RWPE2 (cell line): ENCODE measurements at regions not wholly inside any gene's neighbourhood (a gene's known extent, or its start where the extent isn't known, plus 50 kb on each side); places are given as distances from the start of the nearest gene placed in this dataset.

ENCODE experiments used
- ATAC-seq: fragments of 200-7000 bp; cut with Tn5 transposase; 3 replicates; pipeline ENCODE4 v1.9.1; 2021; ENCODE audit warnings: low read depth
- DNase-seq: peaks from one replicate; pipeline ENCODE4 v3.0.0-alpha.2; 2020; ENCODE audit warnings: low spot score
- H3K27ac ChIP-seq: fragments of 450-650 bp; 2 replicates; pipeline ENCODE4 v1.5.1; 2017; ENCODE audit warnings: mild to moderate bottlenecking; ENCODE audit not compliant: poor library complexity, severe bottlenecking
- H3K27me3 ChIP-seq: fragments of 250-450 bp; sonication (Bioruptor Pico); 2 replicates; pipeline ENCODE4 v1.5.1; 2021; ENCODE audit warnings: mild to moderate bottlenecking, moderate library complexity; ENCODE audit not compliant: insufficient read depth, poor library complexity, severe bottlenecking
- H3K36me3 ChIP-seq: fragments of 250-450 bp; sonication (Bioruptor Pico); 2 replicates; pipeline ENCODE4 v1.5.1; 2020; ENCODE audit warnings: low read depth, mild to moderate bottlenecking, moderate library complexity
- H3K4me1 ChIP-seq: fragments of 250-450 bp; sonication (Bioruptor Pico); 2 replicates; pipeline ENCODE4 v1.5.1; 2021; ENCODE audit warnings: mild to moderate bottlenecking, moderate library complexity; ENCODE audit not compliant: insufficient read depth, poor library complexity, severe bottlenecking
- H3K4me3 ChIP-seq: fragments of 250-450 bp; sonication (Bioruptor Pico); 2 replicates; pipeline ENCODE4 v1.5.1; 2021; ENCODE audit warnings: mild to moderate bottlenecking, moderate library complexity; ENCODE audit not compliant: severe bottlenecking
- H3K9me3 ChIP-seq: fragments of 250-450 bp; sonication (Bioruptor Pico); 2 replicates; pipeline ENCODE4 v1.5.1; 2021; ENCODE audit warnings: mild to moderate bottlenecking, moderate library complexity; ENCODE audit not compliant: severe bottlenecking
- TF ChIP-seq, protein P1 (sequence below): fragments of 450-650 bp; IDR thresholded peaks from one replicate; pipeline ENCODE4 v1.5.1; 2017; ENCODE audit warnings: mild to moderate bottlenecking, moderate library complexity; ENCODE audit not compliant: poor library complexity, severe bottlenecking

DNA sequence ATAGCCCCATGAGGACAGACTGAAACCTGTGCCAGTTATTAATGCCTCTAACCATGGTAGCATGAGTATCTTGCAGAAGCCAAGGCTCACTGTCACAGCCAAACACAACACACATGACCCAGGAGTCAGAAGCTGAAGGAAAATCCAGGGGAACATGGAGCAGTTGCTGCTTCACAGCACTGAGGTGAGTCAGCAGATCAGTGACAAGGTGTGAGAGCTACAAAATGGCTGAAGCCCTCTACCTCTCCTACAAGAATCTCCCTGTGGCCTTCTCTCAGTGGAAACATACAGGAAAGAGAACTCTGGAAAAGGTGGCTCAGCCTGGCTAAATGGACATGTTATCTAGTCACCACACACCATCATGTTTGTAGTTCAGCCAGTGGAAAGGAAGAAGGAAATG lies 93.5 kb downstream of the NAB1 start:
- H3K4me1 ChIP-seq: no peaks in the 10 kb centered on the region
- H3K27ac ChIP-seq: no peak overlapping the region
- ATAC-seq (no peak), DNase-seq (no peak)
- H3K27me3 ChIP-seq: peaks cover 4% of the 10 kb centered on the region
- H3K36me3 ChIP-seq: no peaks in the 10 kb centered on the region; the same call in 1 of the 2 replicates
- H3K4me3 ChIP-seq: no peak overlapping the region
- H3K9me3 ChIP-seq: no peaks in the 10 kb centered on the region
- TF ChIP-seq, protein P1, sequence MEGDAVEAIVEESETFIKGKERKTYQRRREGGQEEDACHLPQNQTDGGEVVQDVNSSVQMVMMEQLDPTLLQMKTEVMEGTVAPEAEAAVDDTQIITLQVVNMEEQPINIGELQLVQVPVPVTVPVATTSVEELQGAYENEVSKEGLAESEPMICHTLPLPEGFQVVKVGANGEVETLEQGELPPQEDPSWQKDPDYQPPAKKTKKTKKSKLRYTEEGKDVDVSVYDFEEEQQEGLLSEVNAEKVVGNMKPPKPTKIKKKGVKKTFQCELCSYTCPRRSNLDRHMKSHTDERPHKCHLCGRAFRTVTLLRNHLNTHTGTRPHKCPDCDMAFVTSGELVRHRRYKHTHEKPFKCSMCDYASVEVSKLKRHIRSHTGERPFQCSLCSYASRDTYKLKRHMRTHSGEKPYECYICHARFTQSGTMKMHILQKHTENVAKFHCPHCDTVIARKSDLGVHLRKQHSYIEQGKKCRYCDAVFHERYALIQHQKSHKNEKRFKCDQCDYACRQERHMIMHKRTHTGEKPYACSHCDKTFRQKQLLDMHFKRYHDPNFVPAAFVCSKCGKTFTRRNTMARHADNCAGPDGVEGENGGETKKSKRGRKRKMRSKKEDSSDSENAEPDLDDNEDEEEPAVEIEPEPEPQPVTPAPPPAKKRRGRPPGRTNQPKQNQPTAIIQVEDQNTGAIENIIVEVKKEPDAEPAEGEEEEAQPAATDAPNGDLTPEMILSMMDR: no peak

DNA sequence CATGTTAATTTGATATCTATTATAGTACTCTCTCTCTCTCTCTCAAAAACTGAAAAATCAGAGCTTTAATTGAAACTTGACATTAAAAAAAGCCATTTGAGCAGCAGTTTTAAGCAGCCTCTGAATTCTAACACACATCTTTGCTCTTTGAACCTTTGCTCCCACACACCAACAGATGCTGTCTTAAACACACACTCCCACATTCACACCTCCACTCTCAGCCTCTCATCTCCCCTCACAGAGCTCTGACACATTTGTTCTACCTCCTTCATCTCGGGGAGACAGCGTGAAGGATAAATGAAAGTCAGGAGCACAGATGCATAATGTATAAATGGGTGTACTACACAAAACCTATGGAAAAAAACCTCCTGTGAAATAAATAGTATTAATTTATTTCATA lies 95.2 kb downstream of the NAB1 start:
- TF ChIP-seq, protein P1: no peak
- no peak overlapping the region for H3K4me3 ChIP-seq
- no peaks in the 10 kb centered on the region; the same call in 1 of the 2 replicates for H3K36me3 ChIP-seq
- no peak for DNase-seq
- no peaks in the 10 kb centered on the region for H3K9me3 ChIP-seq
- H3K27ac ChIP-seq: no peak overlapping the region
- peaks cover under 1% of the 10 kb centered on the region for H3K27me3 ChIP-seq
- H3K4me1 ChIP-seq: no peaks in the 10 kb centered on the region
- ATAC-seq: no peak

DNA sequence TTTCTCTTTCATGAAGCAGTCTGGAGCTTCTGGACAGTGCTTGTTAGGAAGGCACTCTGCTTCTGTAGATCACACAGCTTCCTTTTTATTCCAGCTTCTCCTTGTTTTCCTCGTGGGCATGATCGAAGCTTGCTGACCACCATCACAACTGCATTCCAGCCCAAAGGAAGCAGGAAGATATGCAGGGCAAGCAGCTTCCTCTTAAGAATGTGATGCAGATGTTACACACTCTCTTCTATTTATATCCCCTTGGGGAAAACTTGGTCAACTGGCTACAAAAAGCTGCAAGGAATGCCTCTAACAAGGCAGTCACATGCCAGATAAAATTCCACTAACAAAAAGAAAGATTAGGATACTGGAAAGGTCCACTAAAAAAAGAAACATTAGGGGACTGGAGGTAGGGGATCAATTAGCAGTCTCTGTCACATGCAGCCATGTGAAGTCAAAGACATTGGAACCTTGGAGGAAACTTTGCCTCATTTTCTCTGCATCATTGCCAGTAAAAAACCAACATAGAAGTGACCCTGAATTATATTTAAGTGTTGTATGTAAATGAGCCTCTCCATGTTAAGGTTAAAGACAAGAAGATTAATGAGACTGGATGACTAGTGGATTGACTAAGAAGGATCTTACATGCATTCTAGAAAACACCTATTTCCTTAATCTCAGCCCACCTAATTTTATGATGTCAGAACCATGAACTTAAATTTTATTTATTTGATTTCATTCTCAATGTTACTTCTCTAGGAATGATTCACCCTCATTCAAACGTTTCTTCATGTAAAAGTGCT lies 98.3 kb downstream of the NAB1 start:
- Histone ChIP-seq H3K36me3 (no peaks in the 10 kb centered on the region), H3K9me3 (no peaks in the 10 kb centered on the region), H3K27ac (no peak overlapping the region), H3K27me3 (no peaks in the 10 kb centered on the region), H3K4me1 (no peaks in the 10 kb centered on the region), H3K4me3 (no peak overlapping the region)
- DNase-seq (no peak), ATAC-seq (no peak)
- TF ChIP-seq, protein P1: no peak

DNA sequence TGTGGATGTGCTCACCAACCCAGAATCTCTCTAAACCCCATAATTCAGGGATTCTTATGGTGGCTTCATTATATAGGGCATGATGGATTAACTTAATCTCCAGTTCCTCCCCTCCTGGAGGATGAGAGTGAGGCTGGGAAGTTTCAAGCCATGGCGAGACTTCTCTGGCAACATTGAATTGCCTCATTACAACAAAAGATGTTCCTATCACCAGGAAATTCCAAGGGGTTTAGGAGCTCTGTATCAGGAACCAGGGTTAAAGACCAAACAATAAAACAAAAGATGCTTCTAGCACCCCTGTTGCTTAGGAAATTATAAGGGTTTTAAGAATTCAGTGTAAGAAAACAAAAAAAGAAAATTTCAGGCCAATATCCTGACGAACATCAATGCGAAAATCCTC lies 100.1 kb downstream of the NAB1 start:
- no peaks in the 10 kb centered on the region for H3K27me3 ChIP-seq
- no peak overlapping the region for H3K4me3 ChIP-seq
- no peaks in the 10 kb centered on the region for H3K4me1 ChIP-seq
- H3K27ac ChIP-seq: no peak overlapping the region
- H3K36me3 ChIP-seq: no peaks in the 10 kb centered on the region
- no peaks in the 10 kb centered on the region for H3K9me3 ChIP-seq
- DNase-seq (no peak), ATAC-seq (no peak)
- TF ChIP-seq, protein P1: no peak

DNA sequence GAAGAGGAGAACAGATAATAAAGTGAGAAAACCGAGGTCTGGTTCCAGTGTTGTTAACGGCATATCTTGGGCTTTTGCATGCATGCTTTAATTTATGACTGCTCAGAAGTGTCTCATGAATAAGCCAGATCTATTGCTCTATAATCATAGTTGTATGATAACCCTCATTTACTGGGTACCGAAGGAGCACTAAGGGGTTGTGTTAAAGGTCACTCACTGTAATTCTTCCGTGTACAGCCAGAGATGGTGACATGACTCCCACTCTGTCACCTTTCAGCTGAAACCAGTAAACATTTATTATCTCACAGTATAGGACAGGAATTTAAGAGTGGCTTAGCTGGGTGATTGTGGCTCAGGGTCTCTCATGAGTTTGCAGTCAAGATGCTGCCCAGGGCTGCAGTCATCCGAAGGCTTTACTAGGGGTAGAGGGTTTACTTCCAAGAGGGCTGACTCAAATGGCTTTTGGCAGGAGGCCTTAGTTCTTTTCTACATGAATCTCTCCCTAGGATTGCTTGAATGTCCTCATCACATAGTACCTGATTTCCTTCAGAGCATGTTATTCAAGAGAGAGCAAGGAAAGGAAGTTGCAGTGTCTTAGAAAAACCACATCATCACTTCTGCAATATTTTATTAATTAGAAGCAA lies 107.0 kb downstream of the NAB1 start:
- no peaks in the 10 kb centered on the region for H3K36me3 ChIP-seq
- no peak overlapping the region for H3K4me3 ChIP-seq
- H3K4me1 ChIP-seq: peaks cover 6% of the 10 kb centered on the region
- H3K9me3 ChIP-seq: no peaks in the 10 kb centered on the region
- no peaks in the 10 kb centered on the region for H3K27me3 ChIP-seq
- TF ChIP-seq, protein P1: no peak
- no peak overlapping the region for H3K27ac ChIP-seq
- no peak for ATAC-seq
- no peak for DNase-seq
